GM12891 (cell line): ENCODE measurements at regions not wholly inside any gene's neighbourhood (a gene's known extent, or its start where the extent isn't known, plus 50 kb on each side); places are given as distances from the start of the nearest gene placed in this dataset.
A peak's percentile ranks its signal among the peaks of the same experiment; 100 is the strongest.
"Not testable (repeated sequence)": the region's sequence is repeated elsewhere in the genome, so short reads cannot be mapped to it uniquely, and the experiment has no call there.

Source experiments
- DNase-seq: peaks from one replicate; pipeline ENCODE4 v3.0.0; 2011; ENCODE audit warnings: low spot score; ENCODE audit not compliant: insufficient read length
- FAIRE-seq: peaks from 2 replicates; lab custom pipeline; 2011; peaks lifted over from hg19 to GRCh38; lab: Jason Lieb, UNC
- PAX5 ChIP-seq: IDR thresholded peaks from 2 replicates; pipeline ENCODE4 v1.6.1; 2011; ENCODE audit warnings: low read length, moderate library complexity, mild to moderate bottlenecking; ENCODE audit not compliant: insufficient read depth, severe bottlenecking
- POLR2A ChIP-seq: IDR thresholded peaks from 2 replicates; pipeline ENCODE4 v1.6.1; 2011; ENCODE audit warnings: low read depth, low read length, control low read depth
- POLR2AphosphoS5 ChIP-seq: IDR thresholded peaks from 2 replicates; pipeline ENCODE4 v1.6.1; 2011; ENCODE audit warnings: low read depth, low read length, control low read depth
- POU2F2 ChIP-seq: IDR thresholded peaks from 2 replicates; pipeline ENCODE4 v1.6.1; 2011; ENCODE audit warnings: low read depth, mild to moderate bottlenecking, control low read depth, low read length, moderate library complexity
- SPI1 ChIP-seq: IDR thresholded peaks from 2 replicates; pipeline ENCODE4 v1.6.1; 2011; ENCODE audit warnings: low read depth, low read length, control low read depth
- TAF1 ChIP-seq: IDR thresholded peaks from 2 replicates; pipeline ENCODE4 v1.6.1; 2011; ENCODE audit warnings: low read depth, low read length, control low read depth

DNA sequence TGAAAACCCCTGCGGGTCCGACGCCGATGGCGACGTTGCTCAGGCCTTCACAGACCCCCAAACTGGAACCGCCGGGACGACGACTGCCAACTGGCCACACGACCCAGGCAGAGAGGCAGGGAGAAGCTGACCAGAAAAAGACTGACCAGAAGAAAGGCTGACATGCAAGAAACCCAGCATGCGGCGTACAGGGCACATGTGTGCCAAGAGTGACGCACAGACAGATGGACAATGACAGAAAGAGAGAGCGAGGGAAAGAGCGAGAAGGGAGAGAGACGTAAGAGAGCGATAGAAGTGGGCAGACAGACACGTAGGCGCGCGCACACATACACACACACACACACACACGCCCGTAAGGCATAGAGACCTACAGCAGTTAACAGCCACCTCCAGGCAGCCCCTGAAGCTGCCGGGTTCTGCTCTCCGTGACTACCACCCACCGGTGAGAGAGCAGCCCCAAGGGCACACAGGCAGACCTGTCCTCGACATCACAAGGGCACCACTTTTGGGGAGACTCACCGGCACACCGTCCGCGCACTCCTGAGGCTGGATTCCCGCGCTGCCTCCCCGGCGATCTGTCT is 67.2 kb upstream of the ZNF527 start:
- TF ChIP-seq TAF1 (no peak), PAX5 (no peak), SPI1 (no peak), POLR2A (no peak), POU2F2 (no peak), POLR2AphosphoS5 (no peak)
- no peak for FAIRE-seq
- DNase-seq: no peak

DNA sequence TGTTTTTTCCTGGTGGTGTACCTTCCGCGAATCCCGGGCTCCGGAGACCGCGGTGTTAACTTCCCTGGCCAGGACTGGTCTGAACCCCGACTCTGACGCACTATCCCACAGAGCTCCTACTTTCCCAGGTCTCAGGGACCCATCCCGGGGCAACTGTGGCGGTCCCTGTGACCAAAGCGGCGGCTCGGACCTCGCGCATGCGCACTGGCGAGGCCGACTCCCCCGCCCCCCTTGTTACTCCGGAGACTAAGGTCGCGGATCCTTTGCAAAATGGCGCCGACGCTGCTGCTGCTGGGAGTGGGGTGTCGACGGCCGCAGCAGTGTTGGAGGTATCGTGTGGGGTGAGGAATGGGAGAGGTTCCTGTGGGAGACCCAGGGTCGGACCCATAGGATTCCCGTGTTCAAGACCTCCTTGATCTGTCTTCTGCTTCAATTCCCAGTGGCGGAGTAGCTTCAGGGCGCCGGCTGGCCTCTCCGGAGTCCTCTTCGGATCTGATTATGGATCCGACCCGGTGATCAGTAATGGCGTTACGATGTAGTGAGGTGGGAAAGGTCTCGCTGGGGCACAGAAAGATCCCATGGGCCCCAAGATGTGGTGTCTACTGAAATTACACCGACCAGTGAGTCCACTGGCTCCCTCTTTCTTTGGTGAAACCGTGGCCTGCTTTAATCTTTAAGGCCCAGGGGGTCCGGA is 66.6 kb upstream of the ZNF527 start:
- DNase-seq: no peak
- FAIRE-seq: no peak
- TF ChIP-seq SPI1: no peak
- TF ChIP-seq POLR2A: no peak
- TF ChIP-seq POU2F2: no peak
- TF ChIP-seq PAX5: no peak
- no peak for TF ChIP-seq POLR2AphosphoS5
- TF ChIP-seq TAF1: no peak

DNA sequence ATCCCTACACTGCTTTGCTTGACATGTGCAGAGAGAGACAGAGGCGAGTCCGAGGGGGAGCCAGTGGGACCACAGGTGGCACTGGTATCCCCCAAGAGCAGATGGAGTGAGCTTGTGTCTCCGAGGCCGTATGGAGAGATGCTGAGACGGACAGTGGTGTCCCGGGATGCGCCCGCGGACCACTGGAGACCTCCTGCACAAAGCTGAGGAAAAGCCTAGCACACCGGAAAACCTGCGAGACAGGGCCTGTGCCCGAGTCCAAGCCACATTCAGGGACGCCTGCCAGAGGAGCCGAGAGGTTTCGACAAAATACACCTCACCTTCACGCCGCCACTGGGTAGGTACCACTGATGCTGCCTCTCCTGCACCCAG is 66.0 kb upstream of the ZNF527 start:
- TF ChIP-seq PAX5: no peak
- TF ChIP-seq POLR2AphosphoS5: no peak
- no peak for TF ChIP-seq POLR2A
- TF ChIP-seq POU2F2: no peak
- no peak for TF ChIP-seq SPI1
- TF ChIP-seq TAF1: no peak
- no peak for DNase-seq
- FAIRE-seq: no peak

DNA sequence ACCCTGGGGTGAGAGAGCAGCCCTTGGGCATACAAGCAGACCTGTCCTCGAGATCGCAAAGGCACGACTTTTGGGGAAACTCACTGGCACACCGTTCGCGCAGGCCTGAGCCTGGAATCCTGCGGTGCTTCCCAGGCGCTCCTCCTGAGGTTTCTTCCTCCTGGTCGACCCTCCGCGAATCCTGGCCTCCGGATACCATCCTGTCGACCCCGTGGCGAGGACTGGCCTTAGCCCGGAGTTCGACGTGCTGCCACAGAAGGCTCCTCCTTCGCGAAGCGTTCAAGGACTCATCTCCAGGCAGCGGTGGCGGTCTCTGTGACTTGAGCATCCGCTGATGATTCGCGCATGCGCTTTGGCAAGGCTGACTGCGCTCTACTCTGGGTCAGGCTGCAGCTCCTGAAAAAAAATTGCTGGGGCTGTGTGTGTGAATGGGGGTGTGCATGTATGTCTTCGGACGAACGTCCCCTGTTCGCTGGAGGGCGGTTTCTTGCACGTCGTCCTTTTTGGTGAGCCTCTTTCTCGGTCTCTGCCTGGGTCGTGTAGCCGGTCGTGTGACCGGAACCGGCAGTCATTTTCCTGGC is 64.4 kb upstream of the ZNF527 start:
- DNase-seq: no peak
- TF ChIP-seq POU2F2: no peak
- TF ChIP-seq POLR2A: no peak
- TF ChIP-seq TAF1: no peak
- no peak for TF ChIP-seq POLR2AphosphoS5
- TF ChIP-seq PAX5: no peak
- no peak for TF ChIP-seq SPI1
- no peak for FAIRE-seq

DNA sequence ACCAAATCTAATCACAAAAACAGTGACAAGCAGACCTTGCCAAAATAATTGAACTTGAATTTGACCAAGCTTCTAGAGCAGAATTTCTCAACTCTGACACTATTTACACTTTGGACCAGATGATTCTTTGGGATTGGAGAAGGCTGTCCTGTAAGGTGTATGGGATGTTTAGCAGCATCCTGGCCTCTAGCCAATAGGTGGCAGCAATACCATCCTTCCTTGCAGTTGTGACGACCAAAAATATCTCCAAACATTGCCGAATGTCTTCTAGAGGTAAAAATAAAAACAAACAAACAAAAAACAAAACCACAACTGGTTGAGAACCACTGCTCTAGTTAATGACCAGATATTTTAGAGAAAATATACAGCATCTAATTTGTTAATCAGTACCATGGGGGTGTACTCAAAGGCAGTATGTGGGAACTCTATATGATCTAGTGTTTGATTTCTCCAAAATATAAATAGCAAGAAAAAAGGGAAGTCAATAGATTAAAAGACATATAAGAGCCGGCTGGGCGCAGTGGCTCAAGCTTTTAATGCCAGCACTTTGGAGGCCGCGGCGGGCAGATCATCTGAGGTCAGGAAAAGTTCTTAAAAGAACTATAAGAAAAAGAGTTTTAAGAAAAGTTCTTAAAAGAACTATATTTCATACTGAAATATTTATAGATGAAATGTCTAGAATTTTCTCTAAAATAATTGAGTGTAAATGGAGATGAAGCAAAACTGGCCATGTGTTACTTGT is 60.9 kb upstream of the ZNF527 start:
- DNase-seq (no peak), FAIRE-seq (no peak)
- TF ChIP-seq POU2F2: no peak
- no peak for TF ChIP-seq POLR2AphosphoS5
- no peak for TF ChIP-seq SPI1
- no peak for TF ChIP-seq PAX5
- TF ChIP-seq TAF1: no peak
- no peak for TF ChIP-seq POLR2A

DNA sequence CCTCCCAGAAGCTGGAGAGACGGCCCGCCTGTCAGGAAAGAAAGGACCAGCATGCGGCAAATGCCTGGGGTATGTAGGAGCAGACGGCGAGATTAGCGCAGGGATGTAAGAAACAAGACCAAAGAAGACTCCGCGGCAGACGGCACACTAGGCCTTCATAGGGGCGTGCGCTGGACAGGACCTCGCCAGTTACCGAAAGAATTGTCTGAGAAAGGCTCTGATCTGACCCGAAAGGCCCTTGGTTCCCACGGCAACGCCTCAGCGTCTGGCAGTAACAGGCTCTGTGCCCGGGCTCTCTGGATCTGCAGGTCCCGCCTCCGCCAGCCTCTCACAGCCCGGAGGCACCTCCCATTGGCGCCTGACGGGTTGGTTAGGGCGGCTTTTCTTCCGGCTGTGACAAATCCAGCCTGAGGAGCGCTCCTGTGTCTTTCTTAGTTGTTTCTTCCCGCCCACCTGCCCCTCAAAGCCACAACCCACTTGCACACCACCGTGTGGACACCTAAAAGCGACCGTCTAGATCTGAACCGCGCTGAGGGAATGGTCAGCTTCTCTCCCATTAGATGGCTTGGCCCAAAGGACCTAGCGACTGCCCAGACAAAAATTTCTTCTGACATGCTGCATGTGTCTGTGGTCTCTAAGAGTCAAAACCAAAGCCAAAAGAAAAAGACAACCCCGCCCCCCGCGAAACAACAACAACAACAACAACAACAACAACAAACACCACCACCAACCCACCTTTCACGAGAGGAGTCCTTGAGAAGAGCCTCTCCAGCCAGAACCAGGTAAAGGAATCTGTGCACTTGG is 58.2 kb upstream of the ZNF527 start:
- DNase-seq, FAIRE-seq: not testable (repeated sequence)

DNA sequence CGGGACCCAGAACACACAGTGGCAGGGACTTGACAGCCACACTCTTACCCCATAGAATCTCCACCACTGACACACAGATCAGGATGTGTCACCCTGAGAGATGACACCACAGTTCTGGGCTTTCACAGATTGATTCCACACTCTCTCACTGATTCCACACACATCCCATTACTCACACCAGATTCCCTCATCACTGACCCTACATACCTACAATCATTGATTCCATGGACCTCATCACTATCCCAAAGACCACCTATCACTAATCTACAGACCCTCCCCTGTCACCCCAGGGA is 57.6 kb upstream of the ZNF527 start:
- DNase-seq: no peak
- no peak for FAIRE-seq
- TF ChIP-seq PAX5 (no peak), POU2F2 (no peak), TAF1 (no peak), SPI1 (no peak), POLR2A (no peak), POLR2AphosphoS5 (no peak)

DNA sequence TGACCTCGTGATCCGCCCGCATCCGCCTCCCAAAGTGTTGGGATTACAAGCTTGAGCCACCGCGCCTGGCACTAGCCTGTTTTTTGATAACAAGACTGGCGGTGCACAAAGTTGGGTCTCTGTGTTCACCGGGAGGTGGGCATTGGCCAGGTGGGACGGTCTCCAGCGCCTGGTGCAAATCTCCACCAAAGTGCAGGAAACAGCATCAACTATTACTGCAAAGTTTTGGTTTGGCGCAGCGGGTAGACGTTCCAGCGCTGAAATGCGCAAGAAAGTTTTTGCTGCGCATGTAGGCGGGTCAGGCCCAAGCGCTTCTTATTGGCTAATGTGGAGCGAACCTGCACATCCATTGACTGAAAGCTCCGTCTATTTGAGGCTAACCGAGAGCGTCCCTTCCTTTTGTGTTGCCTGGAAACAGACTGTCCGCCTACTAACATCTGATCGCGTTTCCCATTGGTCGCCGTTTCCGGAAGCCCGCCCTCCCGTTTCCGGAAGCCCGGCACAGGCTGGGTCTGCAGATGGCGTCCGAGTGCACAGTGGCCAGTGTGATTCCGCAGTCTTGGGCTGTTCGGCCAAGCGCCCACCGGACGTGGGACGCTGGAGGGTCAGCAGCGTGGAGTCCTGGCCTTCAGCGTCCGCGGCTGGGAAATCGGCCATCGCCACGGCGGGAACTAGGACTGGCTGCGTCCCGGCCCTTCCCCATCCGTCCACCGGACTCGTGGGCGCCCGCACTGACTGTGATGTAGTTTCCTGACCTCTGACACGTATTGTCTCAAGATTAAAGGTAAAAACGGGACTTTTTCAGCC is 53.3 kb upstream of the ZNF527 start:
- FAIRE-seq (peak; percentile 100), DNase-seq (peak; percentile 81)
- TF ChIP-seq POLR2A (peak; percentile 94), POU2F2 (peak; percentile 53; the same call in 1 of the 2 replicates), TAF1 (peak; percentile 97), SPI1 (0 out of 2 replicates have a peak, but pooled peaks have one; percentile 5), PAX5 (no peak), POLR2AphosphoS5 (peak; percentile 92)

DNA sequence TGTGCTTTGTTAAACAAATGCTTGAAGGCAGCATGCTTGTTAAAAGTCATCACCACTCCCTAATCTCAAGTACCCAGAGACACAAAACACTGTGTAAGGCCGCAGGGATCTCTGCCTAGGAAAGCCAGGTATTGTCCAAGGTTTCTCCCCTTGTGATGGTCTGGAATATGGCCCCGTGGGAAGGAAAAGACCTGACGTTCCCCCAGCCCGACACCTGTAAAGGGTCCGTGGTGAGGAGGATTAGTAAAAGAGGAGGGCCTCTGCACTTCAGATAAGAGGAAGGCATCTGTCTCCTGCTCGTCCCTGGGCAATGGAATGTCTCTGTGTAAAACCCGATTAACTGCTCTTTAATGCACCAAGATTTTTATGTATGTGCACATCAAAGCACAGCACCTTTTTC is 49.9 kb upstream of the ZNF527 start:
- not testable (repeated sequence) for FAIRE-seq, DNase-seq
